ENCODE measurements at regions not wholly inside any gene's neighbourhood (a gene's known extent, or its start where the extent isn't known, plus 50 kb on each side); places are given as distances from the start of the nearest gene placed in this dataset.

DNA sequence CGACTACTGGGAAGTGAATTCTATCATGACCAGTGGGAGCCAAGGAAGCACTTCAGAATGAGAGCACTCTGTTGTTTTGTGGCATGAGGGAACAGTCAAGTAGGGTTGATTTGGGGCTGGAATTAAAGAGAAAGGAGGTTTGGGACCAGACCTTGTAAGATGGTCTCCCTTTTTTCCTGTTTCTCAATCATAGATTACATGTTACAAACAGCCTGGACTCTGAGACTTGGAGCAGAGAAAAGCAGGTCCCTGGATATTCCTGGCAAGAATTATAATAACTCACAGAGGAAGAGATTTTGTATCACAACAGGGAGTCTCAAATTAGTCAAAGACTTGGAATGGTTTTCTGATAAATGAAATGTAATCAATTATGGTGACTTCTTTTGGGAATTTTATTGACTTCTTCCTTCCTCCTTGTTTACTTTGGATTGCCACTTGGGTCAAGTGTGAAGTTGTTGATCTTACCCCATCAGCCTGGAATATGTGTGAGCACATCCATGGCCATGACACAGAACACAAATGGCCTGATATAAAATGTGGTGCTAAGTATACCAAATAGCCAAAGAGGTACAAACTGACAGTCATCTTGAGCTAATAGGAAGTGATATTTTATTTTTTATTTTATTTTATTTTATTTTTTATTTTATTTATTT lies 131.0 kb upstream of the OSMR start:
- TF ChIP-seq POLR2A (IDR thresholded peaks at IDR 0.05; ENCODE audit: low read length) (no peak), GATA1 (IDR thresholded peaks at IDR 0.05; ENCODE audit: low read depth, low read length) (no peak)

Measured in erythroblast (primary cell).